Left lung (tissue), 4 donors: ENCODE measurements at regions not wholly inside any gene's neighbourhood (a gene's known extent, or its start where the extent isn't known, plus 50 kb on each side); places are given as distances from the start of the nearest gene placed in this dataset.

ENCODE experiments used
- ATAC-seq: fragments of 200-7000 bp; cut with Tn5 transposase; one replicate; pipeline ENCODE4 v1.9.1; 2020; ENCODE audit warnings: moderate library complexity
- DNase-seq, 4 donors: peaks; one replicate each; pipeline ENCODE4 v3.0.0-alpha.2; 2013 to 2020
- H3K27ac ChIP-seq, 2 donors: fragments of 200-600 bp; sonication (generic) in 1 of 2; one replicate each; pipeline versions ENCODE4 v1.5.0 to v1.8.0; 2020 to 2021
- H3K27me3 ChIP-seq, 2 donors: fragments of 200-600 bp; sonication (generic) in 1 of 2; one replicate each; pipeline versions ENCODE4 v1.5.0 to v1.8.0; 2020 to 2021
- H3K36me3 ChIP-seq, 2 donors: fragments of 200-600 bp; sonication (generic) in 1 of 2; one replicate each; pipeline versions ENCODE4 v1.5.0 to v1.8.0; 2020 to 2021
- H3K4me1 ChIP-seq, 2 donors: fragments of 200-600 bp; one replicate each; pipeline ENCODE4 v1.8.0; 2021
- H3K4me3 ChIP-seq, 2 donors: fragments of 200-600 bp; sonication (generic) in 1 of 2; one replicate each; pipeline versions ENCODE4 v1.5.0 to v1.8.0; 2020 to 2021; ENCODE audit warnings: mild to moderate bottlenecking in 1 of 2
- H3K9me3 ChIP-seq, 2 donors: fragments of 200-600 bp; sonication (generic) in 1 of 2; one replicate each; pipeline versions ENCODE4 v1.5.0 to v1.8.0; 2020 to 2021
- intact Hi-C, 2 donors: fragments of 100-400 bp; cut with DNase I; formaldehyde crosslinking; loops; one replicate each; pipeline versions ENCODE4 v1.11.2 to v1.14.2; 2022
- TF ChIP-seq, protein P1 (sequence below), 2 donors: fragments of 200-600 bp; sonication (generic) in 1 of 2; IDR thresholded peaks; one replicate each; pipeline versions ENCODE4 v1.5.0 to v1.8.0; 2021; ENCODE audit warnings: antibody characterized with exemption in 2 of 2
- donor health status: DM: no; HTN: yes; CAD: no.
- donor health status: DM: no; HTN: no; CAD: no.

DNA sequence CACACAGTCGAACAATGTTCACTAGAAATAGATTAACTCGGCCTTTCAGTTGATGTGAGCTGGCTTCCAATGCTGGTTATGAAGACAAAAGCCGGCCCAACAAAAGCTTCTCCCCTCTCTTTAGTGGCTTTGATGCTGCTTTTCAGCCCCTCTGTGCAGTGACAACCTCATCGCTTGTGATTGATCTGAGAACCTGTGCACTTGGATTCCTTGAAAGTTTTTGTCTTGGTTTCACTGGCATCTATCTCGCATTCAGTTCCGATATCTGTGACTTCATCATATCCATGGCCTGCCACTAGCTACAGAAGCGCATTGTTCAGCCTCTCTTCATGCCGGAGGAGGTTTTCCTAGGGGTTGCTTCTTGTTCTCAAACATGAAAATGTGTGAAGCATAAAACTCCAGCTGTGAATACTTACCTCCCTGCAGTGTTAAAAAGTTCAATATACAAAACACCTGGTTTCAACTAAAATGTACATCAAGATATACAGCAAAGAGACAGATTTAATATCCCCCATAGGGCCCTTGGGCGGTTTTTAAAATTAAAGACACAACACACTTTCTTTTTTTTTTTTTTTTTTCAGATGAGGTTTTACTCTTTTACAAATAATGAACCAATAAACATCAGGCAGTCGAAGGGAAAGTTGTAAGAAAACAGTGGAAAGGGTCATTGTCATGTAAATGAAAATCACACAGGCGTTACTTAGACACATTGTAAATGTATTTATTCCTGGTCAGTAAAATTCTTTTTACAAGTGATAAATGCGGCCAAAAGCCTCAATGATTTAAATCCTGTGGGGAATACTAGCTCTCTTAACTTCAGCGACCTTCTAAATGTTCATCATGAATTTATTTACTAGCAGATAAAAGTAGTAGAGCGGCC, 1252.8 kb downstream of the EFNB2 start:
- no peaks in the 10 kb centered on the region for H3K4me1 ChIP-seq
- intact Hi-C loops = no loop called here
- TF ChIP-seq, protein P1, sequence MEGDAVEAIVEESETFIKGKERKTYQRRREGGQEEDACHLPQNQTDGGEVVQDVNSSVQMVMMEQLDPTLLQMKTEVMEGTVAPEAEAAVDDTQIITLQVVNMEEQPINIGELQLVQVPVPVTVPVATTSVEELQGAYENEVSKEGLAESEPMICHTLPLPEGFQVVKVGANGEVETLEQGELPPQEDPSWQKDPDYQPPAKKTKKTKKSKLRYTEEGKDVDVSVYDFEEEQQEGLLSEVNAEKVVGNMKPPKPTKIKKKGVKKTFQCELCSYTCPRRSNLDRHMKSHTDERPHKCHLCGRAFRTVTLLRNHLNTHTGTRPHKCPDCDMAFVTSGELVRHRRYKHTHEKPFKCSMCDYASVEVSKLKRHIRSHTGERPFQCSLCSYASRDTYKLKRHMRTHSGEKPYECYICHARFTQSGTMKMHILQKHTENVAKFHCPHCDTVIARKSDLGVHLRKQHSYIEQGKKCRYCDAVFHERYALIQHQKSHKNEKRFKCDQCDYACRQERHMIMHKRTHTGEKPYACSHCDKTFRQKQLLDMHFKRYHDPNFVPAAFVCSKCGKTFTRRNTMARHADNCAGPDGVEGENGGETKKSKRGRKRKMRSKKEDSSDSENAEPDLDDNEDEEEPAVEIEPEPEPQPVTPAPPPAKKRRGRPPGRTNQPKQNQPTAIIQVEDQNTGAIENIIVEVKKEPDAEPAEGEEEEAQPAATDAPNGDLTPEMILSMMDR (IDR thresholded peaks at IDR 0.05) = no peak
- H3K27me3 ChIP-seq = no peaks in the 10 kb centered on the region
- H3K36me3 ChIP-seq = no peaks in the 10 kb centered on the region
- H3K27ac ChIP-seq = no peak overlapping the region
- no peaks in the 10 kb centered on the region for H3K9me3 ChIP-seq
- no peak overlapping the region for H3K4me3 ChIP-seq
- DNase-seq (no peak), ATAC-seq (no peak)

DNA sequence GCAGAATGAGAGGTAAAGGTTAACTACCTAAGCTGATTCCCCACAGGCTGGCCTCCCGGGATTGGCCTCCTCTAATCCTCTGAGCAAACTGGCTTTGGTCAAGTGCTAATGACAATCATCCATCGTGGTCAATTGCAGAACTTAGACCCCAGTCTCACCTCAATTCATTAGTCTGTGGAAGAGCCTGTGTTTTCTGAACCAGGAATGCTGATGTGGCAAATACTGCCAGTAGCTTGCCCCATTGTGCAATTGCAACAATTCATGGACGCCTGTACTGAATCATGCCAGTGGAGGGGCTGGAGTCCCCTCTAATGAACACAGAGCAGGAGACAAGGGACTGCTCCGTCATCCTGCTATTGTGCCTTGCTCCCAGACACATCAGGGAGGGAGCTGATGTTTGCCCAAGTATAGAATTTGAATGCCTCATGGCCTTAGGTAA, 1256.5 kb downstream of the EFNB2 start:
- H3K4me3 ChIP-seq = no peak overlapping the region
- TF ChIP-seq, protein P1 (IDR thresholded peaks at IDR 0.05) = no peak
- no peaks in the 10 kb centered on the region for H3K4me1 ChIP-seq
- intact Hi-C loops = no loop called here
- DNase-seq (no peak), ATAC-seq (no peak)
- H3K27ac ChIP-seq = no peak overlapping the region
- no peaks in the 10 kb centered on the region for H3K9me3 ChIP-seq
- no peaks in the 10 kb centered on the region for H3K27me3 ChIP-seq
- H3K36me3 ChIP-seq = no peaks in the 10 kb centered on the region

GRCh38 chr13:105276571-105276970, 1258.9 kb downstream of the EFNB2 start:
- ATAC-seq = peak; percentile 59
- no peak overlapping the region for H3K27ac ChIP-seq
- no peak overlapping the region for H3K4me3 ChIP-seq
- no peaks in the 10 kb centered on the region for H3K9me3 ChIP-seq
- intact Hi-C loops = no loop called here
- peak in 1 of 4 donors; percentile 2 for DNase-seq
- no peaks in the 10 kb centered on the region for H3K4me1 ChIP-seq
- no peaks in the 10 kb centered on the region for H3K27me3 ChIP-seq
- no peaks in the 10 kb centered on the region for H3K36me3 ChIP-seq
- TF ChIP-seq, protein P1 (IDR thresholded peaks at IDR 0.05) = no peak

DNA sequence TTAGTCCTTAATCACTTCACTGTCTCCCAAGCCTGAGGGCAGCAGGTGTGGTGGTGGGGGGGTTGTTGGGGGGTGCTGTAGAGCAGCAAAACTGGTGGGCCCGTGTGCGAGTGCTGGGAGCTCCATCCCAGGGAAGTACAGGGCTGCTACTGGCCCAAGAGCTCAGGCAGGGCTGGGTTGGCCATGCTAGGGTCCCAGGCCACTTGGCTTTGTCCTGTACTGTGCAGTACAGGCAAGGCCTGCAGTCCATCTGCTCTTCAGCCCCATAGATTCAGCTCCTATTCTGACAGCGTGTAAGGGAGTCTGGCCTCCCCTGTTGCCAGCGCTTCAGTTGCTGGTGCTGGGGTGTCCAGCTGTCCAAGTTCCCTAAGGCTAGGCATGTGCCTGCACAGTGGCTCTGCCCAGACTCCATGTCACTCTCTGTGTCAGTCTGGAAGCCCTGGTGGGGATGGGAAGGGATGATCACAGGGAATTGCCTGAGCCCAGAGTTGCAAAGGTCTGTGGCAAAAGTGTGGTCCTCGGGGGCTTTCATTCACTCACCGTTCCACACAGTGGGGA, 1261.7 kb downstream of the EFNB2 start:
- ATAC-seq = no peak
- intact Hi-C loops = no loop called here
- Histone ChIP-seq H3K9me3 (no peaks in the 10 kb centered on the region), H3K27ac (no peak overlapping the region), H3K4me3 (no peak overlapping the region), H3K36me3 (no peaks in the 10 kb centered on the region), H3K4me1 (no peaks in the 10 kb centered on the region), H3K27me3 (no peaks in the 10 kb centered on the region)
- DNase-seq = peak in 1 of 4 donors; percentile 15
- TF ChIP-seq, protein P1 (IDR thresholded peaks at IDR 0.05) = no peak
